H1 (cell line): ENCODE measurements at regions not wholly inside any gene's neighbourhood (a gene's known extent, or its start where the extent isn't known, plus 50 kb on each side); places are given as distances from the start of the nearest gene placed in this dataset.

ENCODE experiments used
- CTCF ChIA-PET: fragments of 300-600 bp; sonication (Branson Sonifier 250); formaldehyde crosslinking; loops from one replicate; lab custom pipeline; 2021; ENCODE audit not compliant: partially characterized antibody; lab: Charles Lee
- POLR2A ChIA-PET: fragments of 300-600 bp; sonication (Branson Sonifier 250); formaldehyde crosslinking; loops from one replicate; lab custom pipeline; 2021; ENCODE audit warnings: inconsistent platforms; ENCODE audit not compliant: partially characterized antibody; lab: Charles Lee
- DNase-seq, 2 experiments: peaks; one replicate each; pipeline versions ENCODE4 v3.0.0 to v3.0.0-alpha.2; 2010 to 2022; ENCODE audit warnings: low spot score in 2 of 2, low read depth in 1 of 2, mixed read lengths in 1 of 2
- FAIRE-seq: peaks from 2 replicates; lab custom pipeline; 2011; peaks lifted over from hg19 to GRCh38; lab: Jason Lieb, UNC
- H2AFZ ChIP-seq: 2 replicates; pipeline ENCODE4 v1.8.1; 2012; ENCODE audit warnings: low read length, inconsistent platforms
- H2AK5ac ChIP-seq: 2 replicates; pipeline ENCODE4 v1.6.1; 2013; ENCODE audit warnings: low read depth, low read length
- H2BK120ac ChIP-seq: replicated peaks from 2 replicates; pipeline ENCODE3; 2013; ENCODE audit warnings: low read depth, low read length, inconsistent platforms
- H2BK12ac ChIP-seq: 2 replicates; pipeline ENCODE4 v1.6.1; 2013; ENCODE audit warnings: low read depth, low read length
- H2BK15ac ChIP-seq: 2 replicates; pipeline ENCODE4 v1.6.1; 2013; ENCODE audit warnings: low read length
- H2BK20ac ChIP-seq: 2 replicates; pipeline ENCODE4 v1.6.1; 2013; ENCODE audit warnings: low read length
- H2BK5ac ChIP-seq: 2 replicates; pipeline ENCODE4 v1.6.1; 2013; ENCODE audit warnings: low read depth, low read length
- H3K14ac ChIP-seq: 2 replicates; pipeline ENCODE4 v1.6.1; 2013; ENCODE audit warnings: inconsistent platforms; ENCODE audit not compliant: insufficient read length
- H3K18ac ChIP-seq: 2 replicates; pipeline ENCODE4 v1.6.1; 2013; ENCODE audit warnings: low read length; ENCODE audit errors: extremely low read depth
- H3K23ac ChIP-seq: 2 replicates; pipeline ENCODE4 v1.6.1; 2013; ENCODE audit warnings: inconsistent platforms; ENCODE audit not compliant: insufficient read length
- H3K23me2 ChIP-seq: 2 replicates; pipeline ENCODE4 v1.6.1; 2013; ENCODE audit warnings: low read depth, low read length
- H3K27ac ChIP-seq: 2 replicates; pipeline ENCODE4 v1.6.1; 2011; ENCODE audit warnings: low read depth, low read length, inconsistent platforms
- H3K27me3 ChIP-seq, 4 experiments: replicated peaks in 1 of 4; 1 replicate in 1 of 4; 2 replicates in 3 of 4; pipeline versions ENCODE4 v1.6.1 to v1.8.1; 2011 to 2013; ENCODE audit warnings: low read length in 3 of 4, mild to moderate bottlenecking in 3 of 4, inconsistent platforms in 2 of 4, mixed read lengths in 2 of 4, moderate library complexity in 1 of 4; ENCODE audit not compliant: control insufficient read depth in 3 of 4, insufficient read depth in 3 of 4; ENCODE audit errors: extremely low read depth in 1 of 4
- H3K36me3 ChIP-seq, 4 experiments: 2 replicates each; pipeline versions ENCODE4 v1.6.1 to v1.8.1; 2011 to 2013; ENCODE audit warnings: mild to moderate bottlenecking in 4 of 4, low read length in 3 of 4, moderate library complexity in 2 of 4, control low read depth in 1 of 4, inconsistent platforms in 1 of 4; ENCODE audit not compliant: insufficient read depth in 4 of 4, control insufficient read depth in 2 of 4
- H3K4ac ChIP-seq: replicated peaks from 2 replicates; pipeline ENCODE3; 2013; ENCODE audit warnings: low read length, low read depth, mixed read lengths, inconsistent platforms; ENCODE audit not compliant: insufficient read length
- H3K4me1 ChIP-seq, 4 experiments: replicated peaks in 1 of 4; 1 replicate in 1 of 4; 2 replicates in 3 of 4; pipeline versions ENCODE4 v1.6.1 to v1.8.1; 2011 to 2013; ENCODE audit warnings: low read length in 3 of 4, inconsistent platforms in 2 of 4, mixed read lengths in 1 of 4; ENCODE audit not compliant: insufficient read depth in 4 of 4, control insufficient read depth in 3 of 4
- H3K4me2 ChIP-seq, 2 experiments: 2 replicates each; pipeline versions ENCODE4 v1.6.1 to v1.8.1; 2011 to 2013; ENCODE audit warnings: low read depth in 2 of 2, low read length in 2 of 2, control low read depth in 1 of 2, inconsistent platforms in 1 of 2, mild to moderate bottlenecking in 1 of 2; ENCODE audit not compliant: insufficient read depth in 1 of 2
- H3K4me3 ChIP-seq, 4 experiments: fragments of 200-600, 300-600 bp in 1 of 4; sonication (generic), shearing (Covaris generic), sonication (Bioruptor Twin) in 1 of 4; 2 replicates each; pipeline versions ENCODE4 v1.5.1 to v1.8.1; 2011 to 2016; ENCODE audit warnings: low read length in 4 of 4, low read depth in 3 of 4, control low read depth in 2 of 4, inconsistent platforms in 2 of 4, mild to moderate bottlenecking in 2 of 4, mixed read lengths in 1 of 4, moderate library complexity in 1 of 4; ENCODE audit not compliant: insufficient read depth in 2 of 4; ENCODE audit errors: extremely low read depth in 1 of 4
- H3K56ac ChIP-seq: replicated peaks from 2 replicates; pipeline ENCODE3; 2013; ENCODE audit warnings: low read depth, mild to moderate bottlenecking, mixed read lengths, low read length, inconsistent platforms; ENCODE audit not compliant: insufficient read length
- H3K79me1 ChIP-seq: 2 replicates; pipeline ENCODE4 v1.6.1; 2013; ENCODE audit warnings: low read depth, low read length, control low read depth
- H3K79me2 ChIP-seq, 2 experiments: 2 replicates each; pipeline versions ENCODE4 v1.6.1 to v1.8.1; 2012 to 2013; ENCODE audit warnings: low read length in 2 of 2, mild to moderate bottlenecking in 2 of 2, inconsistent platforms in 1 of 2; ENCODE audit not compliant: insufficient read depth in 2 of 2, control insufficient read depth in 1 of 2
- H3K9ac ChIP-seq, 4 experiments: replicated peaks in 1 of 4; 1 replicate in 1 of 4; 2 replicates in 3 of 4; pipeline versions ENCODE4 v1.6.1 to v1.8.1; 2011 to 2013; ENCODE audit warnings: low read depth in 3 of 4, low read length in 3 of 4, control low read depth in 2 of 4, mild to moderate bottlenecking in 2 of 4, moderate library complexity in 2 of 4, inconsistent platforms in 1 of 4; ENCODE audit errors: extremely low read depth in 1 of 4
- H3K9me3 ChIP-seq, 2 experiments: 2 replicates each; pipeline versions ENCODE4 v1.6.1 to v1.8.1; 2012 to 2013; ENCODE audit warnings: mild to moderate bottlenecking in 2 of 2, moderate library complexity in 2 of 2, control low read depth in 1 of 2, inconsistent platforms in 1 of 2, low read depth in 1 of 2, low read length in 1 of 2, mixed read lengths in 1 of 2; ENCODE audit not compliant: insufficient read depth in 2 of 2
- H4K20me1 ChIP-seq, 2 experiments: replicated peaks in 1 of 2; 2 replicates each; pipeline versions ENCODE3 to v1.8.1; 2011 to 2013; ENCODE audit warnings: inconsistent platforms in 2 of 2, low read length in 2 of 2, mild to moderate bottlenecking in 1 of 2; ENCODE audit not compliant: insufficient read depth in 2 of 2, control insufficient read depth in 1 of 2
- H4K5ac ChIP-seq: 2 replicates; pipeline ENCODE4 v1.6.1; 2013; ENCODE audit warnings: low read length, low read depth, mixed read lengths, inconsistent platforms; ENCODE audit not compliant: insufficient read length
- H4K8ac ChIP-seq: 2 replicates; pipeline ENCODE4 v1.8.0; 2013; ENCODE audit warnings: mild to moderate bottlenecking, moderate library complexity, low read length, inconsistent platforms; ENCODE audit not compliant: insufficient read depth; ENCODE audit errors: extremely low read depth
- H4K91ac ChIP-seq: replicated peaks from 2 replicates; pipeline ENCODE3; 2013; ENCODE audit warnings: low read length, mixed read lengths, inconsistent platforms; ENCODE audit not compliant: insufficient read length
- BRCA1 ChIP-seq: IDR thresholded peaks from 2 replicates; pipeline ENCODE4 v1.6.1; 2012; ENCODE audit warnings: low read depth, low read length, improper control_type of control experiment
- KDM4A ChIP-seq: IDR thresholded peaks from one replicate; pipeline ENCODE4 v1.7.1; 2012; ENCODE audit warnings: low read depth, mild to moderate bottlenecking, moderate library complexity, low read length, inconsistent platforms; ENCODE audit not compliant: severe bottlenecking
- SRF ChIP-seq: IDR thresholded peaks from 2 replicates; pipeline ENCODE4 v1.6.1; 2011; ENCODE audit warnings: mild to moderate bottlenecking, low read depth, low read length, moderate library complexity
- TBP ChIP-seq: IDR thresholded peaks from 2 replicates; pipeline ENCODE4 v1.6.1; 2011; ENCODE audit warnings: low read depth, low read length, improper control_type of control experiment
- WGBS, 2 experiments: shearing (Covaris generic) in 1 of 2; methylation state at CpG; one replicate each; pipeline versions ENCODE4 v1.1.6 to v1.1.7; 2013 to 2015; ENCODE audit warnings: low lambda C conversion rate in 2 of 2, mixed read lengths in 2 of 2, inconsistent platforms in 1 of 2, low coverage in 1 of 2, missing lambda C conversion rate in 1 of 2; ENCODE audit not compliant: insufficient replicate concordance in 2 of 2, insufficient coverage in 1 of 2, insufficient read length in 1 of 2; ENCODE audit errors: extremely low coverage in 1 of 2, missing lambda C conversion rate in 1 of 2; 5-methylcytosine and 5-hydroxymethylcytosine counted together
- TF ChIP-seq, protein P1 (sequence below): IDR thresholded peaks from 2 replicates; pipeline ENCODE4 v1.6.1; 2012; ENCODE audit warnings: inconsistent platforms

DNA sequence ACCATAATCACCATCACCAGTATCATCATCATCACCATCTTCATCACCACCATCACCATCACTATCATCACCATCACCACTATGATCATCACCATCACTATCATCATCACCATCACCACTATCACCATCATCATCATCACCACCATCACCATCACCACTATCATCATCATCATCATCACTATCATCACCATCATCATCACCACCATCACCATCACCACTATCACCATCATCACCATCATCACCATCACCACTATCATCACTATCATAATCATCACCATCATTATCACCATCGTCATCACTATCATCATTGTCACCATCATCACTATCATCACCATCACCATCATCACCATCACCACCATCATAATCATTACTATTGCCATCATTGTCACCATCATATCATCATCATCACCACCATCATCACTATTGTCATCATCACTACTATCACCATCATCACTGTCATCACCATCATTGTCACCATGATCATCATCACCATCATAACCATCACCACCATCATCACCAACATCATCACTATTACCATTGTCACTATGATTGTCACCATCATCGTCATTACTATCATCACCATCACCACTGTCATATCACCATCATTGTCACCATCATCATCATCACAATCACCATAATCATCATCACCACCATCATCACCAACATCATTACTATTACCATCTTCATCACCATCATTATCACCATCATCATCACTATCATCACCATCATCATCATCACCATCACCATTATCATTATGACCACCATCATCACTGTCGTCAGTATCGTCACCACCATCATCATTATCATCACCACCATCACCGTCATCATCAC lies 154.7 kb downstream of the ACTR3B start:
- Histone ChIP-seq H3K4me3 (no peak overlapping the region), H4K8ac (no peak overlapping the region), H3K9me3 (peaks cover 0 to 11% of the 10 kb centered on the region in 2 experiments; a peak in 1 of 4 replicates), H2BK15ac (no peak overlapping the region), H2AK5ac (peak overlapping the region; percentile 78; the same call in 1 of the 2 replicates), H3K56ac (peak overlapping the region; percentile 93), H3K27ac (no peak overlapping the region), H3K23me2 (peaks cover 19% of the 10 kb centered on the region; the same call in 1 of the 2 replicates), H3K4me1 (peaks cover 0 to 3% (median 0%) of the 10 kb centered on the region in 4 experiments; a peak in 1 of 7 replicates), H4K91ac (no peak overlapping the region), H2BK5ac (no peak overlapping the region), H2BK20ac (no peak overlapping the region), H2BK120ac (no peak overlapping the region), H2BK12ac (no peak overlapping the region), H3K23ac (no peak overlapping the region), H3K79me2 (no peaks in the 10 kb centered on the region), H3K14ac (no peak overlapping the region), H3K79me1 (no peaks in the 10 kb centered on the region), H3K4me2 (no peak overlapping the region), H4K5ac (no peak overlapping the region), H3K9ac (no peak overlapping the region), H3K18ac (no peak overlapping the region), H3K27me3 (no peaks in the 10 kb centered on the region; a peak in 1 of 7 replicates), H2AFZ (no peak overlapping the region), H4K20me1 (peaks cover 0 to 17% of the 10 kb centered on the region in 2 experiments), H3K4ac (no peak overlapping the region), H3K36me3 (no peaks in the 10 kb centered on the region; a peak in 1 of 8 replicates)
- FAIRE-seq (no peak), DNase-seq (no peak)
- TF ChIP-seq SRF (no peak), BRCA1 (no peak), KDM4A (no peak), TBP (no peak)
- TF ChIP-seq, protein P1, sequence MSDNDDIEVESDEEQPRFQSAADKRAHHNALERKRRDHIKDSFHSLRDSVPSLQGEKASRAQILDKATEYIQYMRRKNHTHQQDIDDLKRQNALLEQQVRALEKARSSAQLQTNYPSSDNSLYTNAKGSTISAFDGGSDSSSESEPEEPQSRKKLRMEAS: no peak
- POLR2A ChIA-PET: no interaction called here
- CTCF ChIA-PET: no interaction called here
- 76% methylated on average over 5 of the region's 5 CpGs; no CpG with 5 or more reads in 1 of the 2 experiments for whole genome bisulfite sequencing, 2 experiments
